Smooth muscle cell (in vitro differentiated cells): ENCODE measurements at regions not wholly inside any gene's neighbourhood (a gene's known extent, or its start where the extent isn't known, plus 50 kb on each side); places are given as distances from the start of the nearest gene placed in this dataset.

Experiments used
- DNase-seq: peaks from one replicate; lab custom pipeline; 2025; ENCODE audit not compliant: unreplicated experiment; lab: John Stamatoyannopoulos, UW
- H2AFZ ChIP-seq: fragments of 200-600 bp; sonication (generic); 2 replicates; pipeline ENCODE4 v1.6.0; 2016; ENCODE audit warnings: antibody characterized with exemption, low read depth, mild to moderate bottlenecking
- H3F3A ChIP-seq: fragments of 200-600 bp; sonication (generic); 2 replicates; pipeline ENCODE4 v1.6.0; 2017; ENCODE audit warnings: antibody characterized with exemption, low read depth
- H3K27ac ChIP-seq: fragments of 200-600 bp; sonication (generic); 2 replicates; pipeline ENCODE4 v1.5.1; 2016; ENCODE audit warnings: low read depth, mild to moderate bottlenecking
- H3K27me3 ChIP-seq: fragments of 200-600 bp; sonication (generic); 2 replicates; pipeline ENCODE4 v1.6.1; 2016; ENCODE audit warnings: low read depth, mild to moderate bottlenecking
- H3K36me3 ChIP-seq: fragments of 200-600 bp; sonication (generic); 2 replicates; pipeline ENCODE4 v1.5.1; 2016; ENCODE audit warnings: low read depth
- H3K4me1 ChIP-seq: fragments of 200-600 bp; sonication (generic); 2 replicates; pipeline ENCODE4 v1.5.1; 2016; ENCODE audit warnings: low read depth
- H3K4me2 ChIP-seq: fragments of 200-600 bp; sonication (generic); 2 replicates; pipeline ENCODE4 v1.6.0; 2016; ENCODE audit warnings: mild to moderate bottlenecking
- H3K4me3 ChIP-seq: fragments of 200-600 bp; sonication (generic); 2 replicates; pipeline ENCODE4 v1.5.1; 2016; ENCODE audit warnings: mild to moderate bottlenecking
- H3K79me2 ChIP-seq: fragments of 200-600 bp; sonication (generic); 2 replicates; pipeline ENCODE4 v1.6.0; 2016; ENCODE audit warnings: low read depth, mild to moderate bottlenecking
- H3K9ac ChIP-seq: fragments of 200-600 bp; sonication (generic); 2 replicates; pipeline ENCODE4 v1.6.0; 2016; ENCODE audit warnings: low read depth
- H3K9me3 ChIP-seq: fragments of 200-600 bp; sonication (generic); replicated peaks from 2 replicates; pipeline ENCODE4 v1.5.1; 2016; ENCODE audit warnings: low read depth
- H4K20me1 ChIP-seq: fragments of 200-600 bp; sonication (generic); 2 replicates; pipeline ENCODE4 v1.6.0; 2016; ENCODE audit warnings: low read depth
- WGBS: methylation state at CpG from one replicate; pipeline ENCODE4 v1.1.7; 2016; ENCODE audit warnings: low lambda C conversion rate; 5-methylcytosine and 5-hydroxymethylcytosine counted together
- TF ChIP-seq, protein P1 (sequence below): fragments of 200-600 bp; sonication (generic); IDR thresholded peaks from 2 replicates; pipeline ENCODE4 v1.5.1; 2017; ENCODE audit warnings: borderline replicate concordance, mild to moderate bottlenecking, antibody characterized with exemption; ENCODE audit not compliant: insufficient read depth, poor library complexity, severe bottlenecking

GRCh38 chr12:102344691-102345090 lies 135.7 kb downstream of the IGF1 start:
- Histone ChIP-seq H3K4me2 (no peak overlapping the region), H3K4me3 (no peak overlapping the region), H3K4me1 (no peaks in the 10 kb centered on the region), H3K27ac (no peak overlapping the region), H3F3A (no peaks in the 10 kb centered on the region), H3K79me2 (no peaks in the 10 kb centered on the region), H2AFZ (no peak overlapping the region), H3K27me3 (no peaks in the 10 kb centered on the region), H3K36me3 (no peaks in the 10 kb centered on the region), H4K20me1 (no peaks in the 10 kb centered on the region), H3K9ac (no peak overlapping the region), H3K9me3 (no peaks in the 10 kb centered on the region)
- TF ChIP-seq, protein P1, sequence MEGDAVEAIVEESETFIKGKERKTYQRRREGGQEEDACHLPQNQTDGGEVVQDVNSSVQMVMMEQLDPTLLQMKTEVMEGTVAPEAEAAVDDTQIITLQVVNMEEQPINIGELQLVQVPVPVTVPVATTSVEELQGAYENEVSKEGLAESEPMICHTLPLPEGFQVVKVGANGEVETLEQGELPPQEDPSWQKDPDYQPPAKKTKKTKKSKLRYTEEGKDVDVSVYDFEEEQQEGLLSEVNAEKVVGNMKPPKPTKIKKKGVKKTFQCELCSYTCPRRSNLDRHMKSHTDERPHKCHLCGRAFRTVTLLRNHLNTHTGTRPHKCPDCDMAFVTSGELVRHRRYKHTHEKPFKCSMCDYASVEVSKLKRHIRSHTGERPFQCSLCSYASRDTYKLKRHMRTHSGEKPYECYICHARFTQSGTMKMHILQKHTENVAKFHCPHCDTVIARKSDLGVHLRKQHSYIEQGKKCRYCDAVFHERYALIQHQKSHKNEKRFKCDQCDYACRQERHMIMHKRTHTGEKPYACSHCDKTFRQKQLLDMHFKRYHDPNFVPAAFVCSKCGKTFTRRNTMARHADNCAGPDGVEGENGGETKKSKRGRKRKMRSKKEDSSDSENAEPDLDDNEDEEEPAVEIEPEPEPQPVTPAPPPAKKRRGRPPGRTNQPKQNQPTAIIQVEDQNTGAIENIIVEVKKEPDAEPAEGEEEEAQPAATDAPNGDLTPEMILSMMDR, result no peak
- DNase-seq, result no peak

DNA sequence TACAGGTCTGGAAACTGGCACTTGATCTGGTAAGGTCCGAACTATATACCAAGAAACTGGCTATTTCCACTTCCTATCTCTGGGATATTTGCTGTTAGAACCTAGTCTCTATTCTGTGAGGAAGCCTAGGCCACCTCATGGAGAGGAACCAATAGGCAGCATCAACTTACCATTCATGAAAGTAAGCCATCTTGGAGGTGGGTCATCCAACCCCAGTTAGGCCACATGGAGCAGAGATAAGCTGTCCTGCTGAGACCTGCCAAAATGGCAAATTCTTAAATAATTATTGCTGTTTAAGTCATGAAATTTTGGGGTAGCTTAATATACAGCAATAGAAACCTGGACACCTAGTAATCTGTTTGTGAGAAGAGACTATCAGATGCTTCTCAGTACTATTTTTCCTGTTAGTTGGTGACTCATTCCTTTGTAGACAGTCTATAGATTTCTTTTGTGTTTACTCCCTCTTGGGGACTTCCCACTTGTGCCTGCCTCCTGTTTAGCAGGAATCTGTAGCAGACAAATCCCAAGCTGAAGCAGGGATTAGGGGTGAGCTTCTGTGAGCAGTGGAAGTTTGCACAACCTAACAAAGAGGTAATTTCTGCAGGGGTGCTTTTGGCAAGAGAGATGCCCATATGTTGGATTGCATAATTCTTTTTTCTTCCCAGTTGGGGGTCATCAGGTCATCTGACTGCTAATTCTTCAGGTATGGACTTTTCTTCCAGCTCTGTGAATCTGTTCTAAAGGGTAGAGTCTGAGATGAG lies 136.8 kb downstream of the IGF1 start:
- no peak for DNase-seq
- Histone ChIP-seq H3K27ac (no peak overlapping the region), H3K4me3 (no peak overlapping the region), H3K9me3 (no peaks in the 10 kb centered on the region), H3K36me3 (no peaks in the 10 kb centered on the region), H2AFZ (no peak overlapping the region), H3K4me2 (no peak overlapping the region), H3K9ac (no peak overlapping the region), H3K4me1 (no peaks in the 10 kb centered on the region), H4K20me1 (no peaks in the 10 kb centered on the region), H3K79me2 (no peaks in the 10 kb centered on the region), H3K27me3 (no peaks in the 10 kb centered on the region), H3F3A (no peaks in the 10 kb centered on the region)
- 78% methylated on average over 1 of the region's 1 CpG for WGBS
- TF ChIP-seq, protein P1, result no peak

GRCh38 chr12:102342281-102343006 lies 137.9 kb downstream of the IGF1 start:
- no peak for DNase-seq
- Histone ChIP-seq H3K36me3 (no peaks in the 10 kb centered on the region), H3K4me2 (no peak overlapping the region), H3K4me3 (no peak overlapping the region), H3F3A (no peaks in the 10 kb centered on the region), H3K27ac (no peak overlapping the region), H3K4me1 (no peaks in the 10 kb centered on the region), H3K9ac (no peak overlapping the region), H3K27me3 (no peaks in the 10 kb centered on the region), H3K79me2 (no peaks in the 10 kb centered on the region), H2AFZ (no peak overlapping the region), H3K9me3 (no peaks in the 10 kb centered on the region), H4K20me1 (no peaks in the 10 kb centered on the region)
- 97% methylated on average over 3 of the region's 3 CpGs for WGBS
- TF ChIP-seq, protein P1, result no peak
